Naive B cell (primary cell): ENCODE measurements at regions not wholly inside any gene's neighbourhood (a gene's known extent, or its start where the extent isn't known, plus 50 kb on each side); places are given as distances from the start of the nearest gene placed in this dataset.

Source experiments
- ATAC-seq, 2 donors: fragments of 150-1000 bp; cut with Tn5 transposase; 2 replicates each; pipeline ENCODE4 v1.10.0; 2021; ENCODE audit warnings: low read depth in 2 of 2, mild to moderate bottlenecking in 2 of 2, moderate library complexity in 2 of 2
- DNase-seq: peaks from one replicate; pipeline ENCODE4 v3.0.0; 2022
- H3K27ac Mint-ChIP-seq, 6 donors: one replicate each; pipeline ENCODE4 v1.8.0; 2020 to 2022; ENCODE audit warnings: mild to moderate bottlenecking in 6 of 6, mixed read lengths in 6 of 6, moderate library complexity in 5 of 6, inconsistent platforms in 2 of 6
- H3K27me3 Mint-ChIP-seq, 3 donors: one replicate each; pipeline ENCODE4 v1.8.0; 2021 to 2022; ENCODE audit warnings: mixed read lengths in 3 of 3, mild to moderate bottlenecking in 1 of 3
- H3K36me3 Mint-ChIP-seq, 2 donors: one replicate each; pipeline ENCODE4 v1.8.0; 2020 to 2022; ENCODE audit warnings: mixed read lengths in 2 of 2, inconsistent platforms in 1 of 2, mild to moderate bottlenecking in 1 of 2
- H3K4me1 Mint-ChIP-seq, 3 donors: one replicate each; pipeline ENCODE4 v1.8.0; 2020 to 2022; ENCODE audit warnings: mixed read lengths in 3 of 3, inconsistent platforms in 1 of 3, mild to moderate bottlenecking in 1 of 3, moderate library complexity in 1 of 3
- H3K4me3 Mint-ChIP-seq, 8 donors: one replicate each; pipeline ENCODE4 v1.8.0; 2020 to 2022; ENCODE audit warnings: mild to moderate bottlenecking in 8 of 8, mixed read lengths in 8 of 8, moderate library complexity in 8 of 8, inconsistent platforms in 2 of 8
- H3K9me3 Mint-ChIP-seq, 7 donors: one replicate each; pipeline ENCODE4 v1.8.0; 2020 to 2022; ENCODE audit warnings: mixed read lengths in 7 of 7, mild to moderate bottlenecking in 5 of 7, inconsistent platforms in 2 of 7, moderate library complexity in 1 of 7

DNA sequence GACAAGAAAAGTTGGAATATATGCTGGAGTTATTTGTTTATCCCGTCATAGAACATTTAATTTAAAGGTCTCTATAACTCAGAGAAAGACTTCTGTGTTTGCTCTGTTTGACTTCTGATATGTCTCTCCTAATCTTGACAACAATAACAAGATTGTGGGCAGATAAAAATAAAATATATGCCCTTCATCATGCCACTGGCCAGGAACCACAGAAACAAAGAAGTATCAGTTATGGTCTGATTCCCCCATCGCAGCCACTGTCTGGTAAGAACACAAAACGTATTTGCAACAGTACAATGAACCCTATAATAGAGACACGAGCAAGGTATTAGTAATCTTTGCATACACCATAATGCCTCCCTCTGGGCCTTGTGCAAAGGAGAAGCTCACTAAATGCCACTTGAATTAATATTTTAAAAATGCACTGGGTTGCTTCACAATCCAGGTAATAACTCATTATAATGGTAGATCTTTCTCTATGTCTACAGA is 1498.3 kb downstream of the CDH11 start:
- peaks cover 0 to 5% (median 0%) of the 10 kb centered on the region in 7 donors for H3K9me3 Mint-ChIP-seq
- no peaks in the 10 kb centered on the region for H3K36me3 Mint-ChIP-seq
- no peaks in the 10 kb centered on the region for H3K27me3 Mint-ChIP-seq
- no peak overlapping the region for H3K4me3 Mint-ChIP-seq
- no peak overlapping the region for H3K27ac Mint-ChIP-seq
- DNase-seq (no peak), ATAC-seq (no peak)
- H3K4me1 Mint-ChIP-seq: no peaks in the 10 kb centered on the region

DNA sequence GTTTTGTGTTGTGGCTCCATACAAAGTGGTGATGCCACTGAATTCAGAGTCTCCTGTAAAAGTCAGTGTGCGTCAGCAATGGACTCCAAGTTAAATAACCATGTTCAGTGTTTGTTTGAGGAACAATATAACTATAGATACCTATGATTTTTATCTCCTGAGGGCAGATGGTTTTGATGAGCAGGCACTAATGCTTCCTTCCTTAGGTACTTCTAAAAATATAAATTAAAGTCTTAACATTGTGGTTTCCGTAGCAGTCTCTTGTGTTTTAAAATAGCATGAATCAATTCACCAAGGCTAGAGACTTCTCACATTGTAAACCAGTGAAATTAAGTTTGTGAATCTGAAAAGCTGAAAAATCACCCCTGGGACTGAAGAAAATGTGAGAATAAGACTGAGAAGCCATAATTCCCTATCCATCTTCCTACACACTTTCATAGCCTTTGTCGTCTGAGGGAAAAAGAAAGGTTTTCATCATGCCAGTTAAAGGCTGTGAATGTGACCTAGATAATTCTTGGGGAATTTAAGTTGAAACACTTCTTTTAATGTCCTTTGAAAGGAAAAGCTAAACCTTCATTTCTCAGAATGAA is 1502.9 kb downstream of the CDH11 start:
- H3K36me3 Mint-ChIP-seq: no peaks in the 10 kb centered on the region

DNA sequence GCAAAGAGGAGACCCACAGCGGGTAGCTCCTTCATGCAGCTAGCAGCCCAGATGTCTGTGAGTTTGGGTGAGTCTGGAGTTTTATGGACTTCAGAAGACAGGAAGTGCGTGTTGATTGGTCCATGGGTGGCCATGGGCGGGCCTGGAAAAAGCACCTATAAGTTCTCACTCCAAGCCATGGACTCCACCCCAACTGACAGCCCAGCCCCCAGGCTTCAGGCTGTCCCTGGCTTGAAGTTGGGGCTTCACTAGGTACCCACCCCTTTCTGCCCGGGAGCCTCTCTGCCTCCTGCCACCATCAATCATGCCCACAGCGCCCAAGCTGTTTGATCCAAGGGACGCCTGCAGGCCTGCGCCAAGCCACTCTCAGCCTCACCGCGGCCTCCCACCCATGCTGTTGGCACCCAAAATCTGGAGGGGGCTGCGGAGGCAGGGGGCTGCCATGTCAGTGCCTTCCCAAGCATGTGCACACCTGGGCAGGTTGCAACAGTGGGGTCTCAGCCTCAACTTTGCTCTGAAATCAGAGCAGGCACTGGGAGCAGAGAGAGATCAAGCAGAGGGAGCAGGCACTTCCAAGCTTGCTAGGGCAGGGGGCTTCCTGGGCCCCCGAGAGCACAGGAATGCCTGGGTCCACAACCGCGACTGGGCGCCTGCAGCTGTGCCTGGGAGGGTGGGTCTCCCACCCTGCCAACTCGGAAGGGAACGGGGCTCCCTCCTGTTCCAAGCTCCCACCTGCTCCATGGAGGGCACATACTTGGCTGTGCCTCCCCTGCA is 1503.7 kb downstream of the CDH11 start:
- Mint-ChIP-seq H3K27ac (no peak overlapping the region), H3K4me1 (no peaks in the 10 kb centered on the region), H3K27me3 (no peaks in the 10 kb centered on the region), H3K4me3 (no peak overlapping the region), H3K9me3 (peaks cover 0 to 9% (median 6%) of the 10 kb centered on the region in 7 donors), H3K36me3 (no peaks in the 10 kb centered on the region)
- DNase-seq (no peak), ATAC-seq (no peak)

More for the DNA sequence above, 1502.9 kb downstream of the CDH11 start:
- Mint-ChIP-seq H3K9me3 (peaks cover 0 to 8% (median 3%) of the 10 kb centered on the region in 7 donors), H3K27me3 (no peaks in the 10 kb centered on the region), H3K27ac (no peak overlapping the region), H3K4me1 (no peaks in the 10 kb centered on the region), H3K4me3 (peak overlapping the region in 1 of 8 donors; percentile 9)
- ATAC-seq (no peak), DNase-seq (no peak)

DNA sequence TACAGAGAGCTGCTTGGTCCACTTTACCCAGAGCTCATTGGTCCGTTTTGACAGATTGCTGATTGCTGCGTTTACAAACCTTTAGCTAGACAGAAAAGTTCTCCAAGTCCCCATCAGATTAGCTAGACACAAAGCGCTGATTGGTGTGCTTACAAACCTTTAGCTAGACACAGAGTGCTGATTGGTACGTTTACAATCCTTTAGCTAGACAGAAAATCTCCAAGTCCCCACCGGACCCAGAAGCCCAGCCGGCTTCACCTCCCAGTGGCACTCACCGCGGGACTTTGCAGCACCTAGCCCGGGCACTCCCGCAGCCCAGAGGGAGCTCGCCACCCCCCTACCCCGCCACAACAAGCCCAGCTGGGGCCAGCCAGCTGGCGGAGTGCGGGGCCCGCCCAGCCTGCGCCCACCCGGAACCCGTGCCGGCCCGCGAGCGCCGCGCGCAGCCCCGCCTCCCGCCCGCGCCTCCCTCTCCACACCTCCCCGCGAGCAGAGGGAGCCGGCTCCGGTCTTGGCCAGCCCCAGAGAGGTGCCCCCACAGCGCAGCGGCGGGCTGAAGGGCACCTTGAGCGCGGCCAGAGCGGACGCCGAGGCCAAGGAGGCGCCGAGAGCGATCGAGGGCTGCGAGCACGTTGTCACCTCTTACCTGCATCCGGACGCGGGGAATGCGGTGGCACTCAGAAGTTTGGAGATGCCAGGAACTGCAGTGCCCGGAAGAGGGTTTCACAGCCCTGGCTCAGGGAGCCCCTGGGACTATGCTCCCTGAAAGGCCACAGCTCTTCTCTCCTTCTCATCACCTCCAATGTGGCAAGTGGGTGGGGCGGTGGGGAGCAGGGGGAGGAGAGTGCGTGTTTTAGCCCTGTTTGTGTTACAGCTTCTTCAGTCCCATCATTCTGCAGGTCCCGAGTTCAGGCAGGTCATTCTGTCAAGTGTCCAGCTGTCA is 1504.5 kb downstream of the CDH11 start:
- DNase-seq (no peak), ATAC-seq (no peak)
- Mint-ChIP-seq H3K9me3 (peaks cover 2 to 12% (median 6%) of the 10 kb centered on the region in 7 donors), H3K27ac (no peak overlapping the region), H3K4me1 (no peaks in the 10 kb centered on the region), H3K4me3 (no peak overlapping the region), H3K36me3 (no peaks in the 10 kb centered on the region), H3K27me3 (no peaks in the 10 kb centered on the region)

DNA sequence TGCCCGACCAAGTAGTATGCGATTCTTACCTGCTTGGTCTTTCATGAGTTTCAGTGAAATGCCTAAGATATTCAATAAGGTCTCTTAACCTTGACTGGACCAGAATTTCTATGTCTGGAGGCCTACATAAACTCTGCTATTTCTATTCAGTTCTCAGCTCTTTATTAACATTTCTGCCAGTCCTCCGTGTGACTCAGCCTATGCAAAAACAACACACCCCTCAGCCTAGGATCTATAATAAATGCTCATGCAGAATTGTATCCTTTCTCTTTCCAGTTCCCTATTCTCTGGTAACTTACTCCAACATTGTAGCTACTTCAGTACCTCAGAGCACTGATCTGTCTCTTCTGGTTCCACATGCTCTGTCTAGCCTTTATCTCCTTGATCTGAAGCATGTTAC is 1507.4 kb downstream of the CDH11 start:
- DNase-seq: no peak
- no peak for ATAC-seq
- H3K27me3 Mint-ChIP-seq: no peaks in the 10 kb centered on the region
- H3K4me1 Mint-ChIP-seq: no peaks in the 10 kb centered on the region
- H3K9me3 Mint-ChIP-seq: peaks cover 2 to 17% (median 10%) of the 10 kb centered on the region in 7 donors
- H3K27ac Mint-ChIP-seq: no peak overlapping the region
- no peak overlapping the region for H3K4me3 Mint-ChIP-seq
- no peaks in the 10 kb centered on the region for H3K36me3 Mint-ChIP-seq

DNA sequence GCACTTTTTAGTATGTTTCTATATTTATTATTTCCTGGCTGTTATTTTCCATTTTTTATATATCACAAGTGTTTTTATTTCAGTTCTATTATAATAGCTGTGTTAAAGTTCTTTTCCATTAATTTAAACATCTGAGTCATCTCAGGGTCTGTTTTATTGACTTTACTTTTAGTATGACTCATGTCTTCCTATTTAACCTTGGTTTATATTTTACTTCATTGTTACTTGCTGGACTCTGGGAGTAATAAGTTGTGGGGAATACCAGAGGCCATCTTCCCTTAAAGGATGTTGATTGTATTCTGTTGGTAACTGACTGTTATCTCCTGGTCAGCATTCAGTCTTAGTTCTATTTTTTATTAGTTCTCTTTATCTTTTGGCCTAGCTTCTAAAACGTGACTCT is 1508.2 kb downstream of the CDH11 start:
- Mint-ChIP-seq H3K27ac (no peak overlapping the region), H3K4me1 (no peaks in the 10 kb centered on the region), H3K4me3 (no peak overlapping the region), H3K36me3 (no peaks in the 10 kb centered on the region), H3K27me3 (no peaks in the 10 kb centered on the region), H3K9me3 (peaks cover 2 to 22% (median 7%) of the 10 kb centered on the region in 7 donors)
- DNase-seq (no peak), ATAC-seq (no peak)

DNA sequence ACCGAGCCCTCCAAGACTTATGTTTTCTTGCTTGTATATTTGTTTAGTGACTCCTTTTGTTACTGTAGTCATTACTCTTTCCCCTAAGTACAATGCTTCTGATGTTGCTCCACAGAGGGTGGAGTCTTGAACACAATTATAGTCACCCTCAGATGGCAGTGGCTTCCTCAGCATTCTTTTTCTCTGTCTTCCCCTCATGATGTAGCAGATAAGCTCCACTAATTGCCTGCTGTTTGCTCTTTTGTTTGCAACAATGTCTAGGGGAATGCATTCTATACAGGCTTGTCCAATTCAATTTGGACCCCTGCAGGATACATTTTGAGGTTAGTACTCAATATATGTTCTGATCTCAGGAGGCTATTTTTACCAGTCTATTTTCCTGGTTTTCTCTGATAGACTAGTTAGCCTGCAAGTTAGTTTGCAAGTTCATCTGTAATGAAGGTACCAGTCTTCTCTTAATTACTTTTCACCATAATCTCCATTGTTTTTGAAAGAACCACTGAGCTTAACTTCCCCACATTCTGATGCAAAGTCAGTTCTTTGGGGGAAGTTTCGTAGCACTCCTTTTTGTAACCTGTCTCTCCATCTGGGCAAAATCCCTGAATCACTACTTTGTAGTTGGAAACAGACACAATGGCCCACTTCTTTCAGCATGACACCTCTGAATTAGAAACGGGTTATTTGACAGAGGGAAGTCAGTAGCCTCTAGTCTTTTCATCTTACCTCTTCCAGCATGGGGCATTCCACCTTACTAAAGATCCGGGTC is 1509.2 kb downstream of the CDH11 start:
- H3K36me3 Mint-ChIP-seq: no peaks in the 10 kb centered on the region
- no peaks in the 10 kb centered on the region for H3K27me3 Mint-ChIP-seq
- no peak overlapping the region for H3K4me3 Mint-ChIP-seq
- H3K4me1 Mint-ChIP-seq: no peaks in the 10 kb centered on the region
- H3K27ac Mint-ChIP-seq: peak overlapping the region in 1 of 6 donors; percentile 7
- ATAC-seq (no peak), DNase-seq (no peak)
- peaks cover 2 to 22% (median 6%) of the 10 kb centered on the region in 7 donors for H3K9me3 Mint-ChIP-seq

DNA sequence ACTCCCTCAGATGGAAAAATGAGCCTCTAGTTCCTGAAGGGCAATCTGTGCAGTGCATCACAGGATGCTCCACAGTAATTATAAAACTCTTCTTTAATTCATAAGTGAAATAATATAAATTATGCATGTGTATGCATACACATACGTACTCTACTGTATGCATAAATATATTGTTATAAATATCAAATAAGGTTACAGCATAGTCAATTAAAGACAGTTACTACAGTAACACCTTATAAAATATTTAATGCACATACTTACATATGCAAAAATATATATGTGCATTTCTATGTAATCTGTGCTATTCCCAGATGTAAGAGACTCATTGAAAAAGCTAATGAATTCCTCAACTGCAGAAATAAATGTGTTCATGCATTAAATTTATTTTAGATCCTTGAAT is 1515.1 kb downstream of the CDH11 start:
- no peaks in the 10 kb centered on the region for H3K27me3 Mint-ChIP-seq
- H3K4me3 Mint-ChIP-seq: no peak overlapping the region
- no peaks in the 10 kb centered on the region for H3K4me1 Mint-ChIP-seq
- DNase-seq: no peak
- H3K36me3 Mint-ChIP-seq: no peaks in the 10 kb centered on the region
- no peak overlapping the region for H3K27ac Mint-ChIP-seq
- ATAC-seq: no peak
- peaks cover 0 to 23% (median 7%) of the 10 kb centered on the region in 7 donors for H3K9me3 Mint-ChIP-seq

DNA sequence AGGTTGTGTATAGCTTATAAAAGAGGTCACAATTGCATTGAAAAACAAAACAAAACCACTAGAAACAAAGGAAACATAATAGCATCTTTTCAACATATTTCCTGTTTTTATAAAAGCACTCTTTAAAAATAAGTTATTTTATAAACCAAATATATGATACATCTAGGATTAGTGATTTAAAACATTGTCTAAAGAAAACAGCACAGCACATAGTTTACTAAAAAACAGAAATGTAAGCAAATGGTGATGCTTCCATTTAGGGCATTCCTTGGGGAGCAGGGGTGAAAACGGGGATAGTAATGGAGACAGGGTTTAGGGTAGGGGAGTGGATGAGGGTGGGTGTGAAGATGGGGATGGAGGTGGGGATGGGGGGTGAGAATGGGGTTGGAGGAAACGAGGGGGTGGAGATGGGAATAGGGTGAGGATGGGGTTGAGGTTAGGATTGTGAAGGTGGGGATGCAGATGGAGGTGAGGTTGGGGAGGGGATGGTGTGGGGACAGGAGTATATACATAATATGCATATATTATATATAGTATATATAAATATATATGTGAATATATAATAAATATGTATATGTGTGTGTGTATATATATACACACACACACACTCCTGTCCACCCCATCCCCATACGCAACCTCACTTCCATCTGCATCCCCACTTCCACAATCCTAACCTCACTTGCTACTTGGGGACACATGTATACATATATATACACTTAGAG is 1519.5 kb downstream of the CDH11 start:
- Mint-ChIP-seq H3K4me1 (no peaks in the 10 kb centered on the region), H3K4me3 (no peak overlapping the region), H3K9me3 (peaks cover 0 to 15% (median 5%) of the 10 kb centered on the region in 7 donors), H3K36me3 (no peaks in the 10 kb centered on the region), H3K27ac (no peak overlapping the region), H3K27me3 (no peaks in the 10 kb centered on the region)
- ATAC-seq (no peak), DNase-seq (no peak)

DNA sequence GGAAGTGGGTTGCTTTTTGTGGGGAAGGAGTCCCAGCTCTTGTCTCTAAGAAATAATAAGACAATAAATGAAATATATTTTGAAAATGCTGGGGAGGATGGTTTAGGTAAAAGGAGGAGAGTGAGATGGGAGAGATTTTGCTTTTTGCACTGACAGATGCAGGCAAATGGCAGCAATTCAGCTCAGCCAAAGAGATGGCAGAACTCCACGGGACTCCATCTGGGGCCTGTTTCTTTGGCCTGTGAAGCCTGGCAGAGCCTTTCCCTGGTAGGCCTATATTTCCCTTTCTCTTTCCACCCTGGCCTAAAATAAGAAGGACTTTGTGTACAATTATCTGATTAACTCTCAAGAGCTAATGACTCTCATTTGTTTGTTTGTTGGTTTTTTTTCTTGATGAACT is 1525.1 kb downstream of the CDH11 start:
- Mint-ChIP-seq H3K4me1 (no peaks in the 10 kb centered on the region), H3K36me3 (no peaks in the 10 kb centered on the region), H3K27me3 (no peaks in the 10 kb centered on the region), H3K27ac (no peak overlapping the region), H3K4me3 (no peak overlapping the region), H3K9me3 (peaks cover 0 to 5% (median 1%) of the 10 kb centered on the region in 7 donors)
- DNase-seq (no peak), ATAC-seq (no peak)

DNA sequence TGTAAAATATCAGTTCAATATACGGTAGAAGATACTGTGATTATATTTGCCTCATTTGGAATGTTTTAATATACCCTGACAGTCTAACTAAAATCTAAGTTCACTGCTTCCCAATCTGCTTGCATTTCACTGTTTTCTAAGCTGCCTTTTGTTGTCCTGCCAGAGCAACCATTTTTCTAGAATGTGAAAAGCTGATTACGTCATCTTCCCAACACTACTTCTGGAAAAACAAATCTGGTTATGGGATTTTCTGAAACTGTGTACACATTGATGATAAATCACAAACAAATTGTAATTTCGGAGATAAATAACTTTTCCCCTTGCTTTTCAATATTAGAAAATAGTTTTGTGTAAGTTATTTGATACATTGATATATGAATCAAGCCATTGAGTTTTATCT is 1529.0 kb downstream of the CDH11 start:
- H3K4me1 Mint-ChIP-seq: no peaks in the 10 kb centered on the region
- H3K27ac Mint-ChIP-seq: no peak overlapping the region
- no peak overlapping the region for H3K4me3 Mint-ChIP-seq
- DNase-seq (no peak), ATAC-seq (no peak)
- H3K27me3 Mint-ChIP-seq: no peaks in the 10 kb centered on the region
- peaks cover 0 to 4% (median 0%) of the 10 kb centered on the region in 7 donors for H3K9me3 Mint-ChIP-seq
- no peaks in the 10 kb centered on the region for H3K36me3 Mint-ChIP-seq

DNA sequence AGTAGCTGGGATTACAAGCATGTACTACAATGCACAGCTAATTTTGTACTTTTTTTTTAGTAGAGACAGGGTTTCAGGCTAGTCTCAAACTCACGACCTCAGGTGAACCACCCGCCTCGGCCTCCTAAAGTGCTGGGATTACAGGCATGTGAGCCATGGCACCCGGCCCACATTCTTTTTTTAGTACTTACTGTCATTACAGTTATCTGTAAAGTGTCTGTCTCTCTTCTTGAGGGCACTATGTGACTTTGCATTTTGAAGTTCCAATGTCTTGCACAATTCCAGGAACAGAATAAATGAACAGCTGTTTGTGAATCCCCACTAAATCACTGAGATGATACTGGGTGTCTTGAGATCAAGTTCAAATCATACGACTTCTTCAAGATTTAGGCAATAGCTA is 1540.3 kb downstream of the CDH11 start:
- no peaks in the 10 kb centered on the region for H3K27me3 Mint-ChIP-seq
- ATAC-seq: no peak
- peaks cover 0 to 4% (median 2%) of the 10 kb centered on the region in 7 donors for H3K9me3 Mint-ChIP-seq
- no peaks in the 10 kb centered on the region for H3K4me1 Mint-ChIP-seq
- H3K27ac Mint-ChIP-seq: no peak overlapping the region
- no peak overlapping the region for H3K4me3 Mint-ChIP-seq
- no peak for DNase-seq
- H3K36me3 Mint-ChIP-seq: no peaks in the 10 kb centered on the region
